MCF 10A (cell line): ENCODE measurements at regions not wholly inside any gene's neighbourhood (a gene's known extent, or its start where the extent isn't known, plus 50 kb on each side); places are given as distances from the start of the nearest gene placed in this dataset.

Experiments used
- BruUV-seq: library from RNA; stranded (reverse); fragments of 400-500 nt; replicated peaks from 2 replicates; lab custom pipeline; 2021; lab: Mats Ljungman, UMichigan
- CTCF ChIA-PET: fragments of 300-600 bp; sonication (Branson Sonifier 250); formaldehyde crosslinking; extraction: SDS; loops from one replicate; lab custom pipeline; 2021; ENCODE audit warnings: antibody characterized with exemption, inconsistent platforms; lab: Yijun Ruan, JAX
- POLR2A ChIA-PET: fragments of 300-600, 350-650 bp; sonication (Branson Sonifier 250); formaldehyde crosslinking; extraction: SDS; loops from one replicate; lab custom pipeline; 2020; ENCODE audit warnings: antibody characterized with exemption, inconsistent platforms; lab: Yijun Ruan, JAX
- DNase-seq: peaks from one replicate; pipeline ENCODE4 v3.0.0-alpha.2; 2018; ENCODE audit not compliant: unreplicated experiment
- H3K27ac Mint-ChIP-seq: one replicate; pipeline ENCODE4 v1.8.0; 2022; ENCODE audit warnings: mild to moderate bottlenecking, low read depth, mixed read lengths; ENCODE audit not compliant: unreplicated experiment
- H3K27me3 Mint-ChIP-seq: one replicate; pipeline ENCODE4 v1.8.0; 2022; ENCODE audit warnings: mixed read lengths; ENCODE audit not compliant: insufficient read depth, unreplicated experiment
- H3K36me3 Mint-ChIP-seq: one replicate; pipeline ENCODE4 v1.8.0; 2022; ENCODE audit warnings: mild to moderate bottlenecking, moderate library complexity, mixed read lengths; ENCODE audit not compliant: insufficient read depth, unreplicated experiment
- H3K4me1 Mint-ChIP-seq: one replicate; pipeline ENCODE4 v1.8.0; 2022; ENCODE audit warnings: mixed read lengths; ENCODE audit not compliant: insufficient read depth, unreplicated experiment
- H3K4me3 Mint-ChIP-seq: one replicate; pipeline ENCODE4 v1.8.0; 2022; ENCODE audit warnings: mild to moderate bottlenecking, moderate library complexity, mixed read lengths; ENCODE audit not compliant: unreplicated experiment
- H3K9me3 Mint-ChIP-seq: one replicate; pipeline ENCODE4 v1.8.0; 2022; ENCODE audit warnings: mixed read lengths; ENCODE audit not compliant: unreplicated experiment
- CTCF ChIP-seq: fragments of 200-600 bp; IDR thresholded peaks from one replicate; pipeline ENCODE4 v1.8.0; 2022; ENCODE audit warnings: antibody characterized with exemption, mild to moderate bottlenecking; ENCODE audit not compliant: unreplicated experiment
- intact Hi-C: fragments of 100-400 bp; cut with micrococcal nuclease; formaldehyde crosslinking; loops from 2 replicates; pipeline ENCODE4 v1.14.1; 2022

- CTCF ChIA-PET, result interaction anchor here (2.7 kb wide), 1 partner anchor 346 kb away, joined by 7 read pairs; no protein-coding TSS in a partner anchor
These were observed 259.5 kb upstream of the TGFBR2 start for GRCh38 chr3:30346933-30347320.

GRCh38 chr3:30347679-30348216 is 258.7 kb upstream of the TGFBR2 start:
- POLR2A ChIA-PET, result interaction anchor here (0.6 to 3.4 kb wide), 19 partner anchors 9 to 264 kb away, joined by 3 to 29 read pairs (median 5); partner anchors contain the start of gene TGFBR2
- no peaks in the 10 kb centered on the region for H3K27me3 Mint-ChIP-seq
- intact Hi-C loops, result loop anchor here (2.0 to 5.0 kb wide), 5 partner anchors 61 to 345 kb away; partner anchors contain the start of gene TGFBR2
- BruUV-seq, result no TSS peak
- H3K4me3 Mint-ChIP-seq, result no peak overlapping the region
- H3K4me1 Mint-ChIP-seq, result peaks cover 54% of the 10 kb centered on the region
- H3K27ac Mint-ChIP-seq, result peak overlapping the region; percentile 76
- H3K9me3 Mint-ChIP-seq, result no peaks in the 10 kb centered on the region
- H3K36me3 Mint-ChIP-seq, result no peaks in the 10 kb centered on the region
- CTCF ChIA-PET, result interaction anchor here (2.7 kb wide), 1 partner anchor 345 kb away, joined by 7 read pairs; no protein-coding TSS in a partner anchor
- TF ChIP-seq CTCF, result no peak
- DNase-seq, result peak; percentile 85

More at GRCh38 chr3:30346933-30347320, 259.5 kb upstream of the TGFBR2 start:
- Mint-ChIP-seq H3K36me3 (no peaks in the 10 kb centered on the region), H3K9me3 (no peaks in the 10 kb centered on the region), H3K4me3 (no peak overlapping the region), H3K27ac (peak overlapping the region; percentile 76), H3K27me3 (no peaks in the 10 kb centered on the region), H3K4me1 (peaks cover 54% of the 10 kb centered on the region)
- no peak for TF ChIP-seq CTCF
- no peak for DNase-seq
- intact Hi-C loops, result loop anchor here (2.0 to 5.0 kb wide), 5 partner anchors 60 to 345 kb away; partner anchors contain the start of gene TGFBR2
- BruUV-seq, result no TSS peak
- POLR2A ChIA-PET, result interaction anchor here (0.5 to 3.4 kb wide), 8 partner anchors 10 to 264 kb away, joined by 3 to 29 read pairs (median 4); partner anchors contain the start of gene TGFBR2

GRCh38 chr3:30349507-30349906 is 256.9 kb upstream of the TGFBR2 start:
- ChIA-PET CTCF (no interaction called here), POLR2A (interaction anchor here (0.9 to 3.1 kb wide), 6 partner anchors 11 to 169 kb away, joined by 3 to 16 read pairs (median 7); no protein-coding TSS in a partner anchor)
- intact Hi-C loops, result loop anchor here (5.0 kb wide), 3 partner anchors 73 to 343 kb away; partner anchors contain the start of gene TGFBR2
- H3K4me3 Mint-ChIP-seq, result no peak overlapping the region
- no peak overlapping the region for H3K27ac Mint-ChIP-seq
- no peak for TF ChIP-seq CTCF
- H3K36me3 Mint-ChIP-seq, result no peaks in the 10 kb centered on the region
- DNase-seq, result no peak
- BruUV-seq, result no TSS peak
- peaks cover 47% of the 10 kb centered on the region for H3K4me1 Mint-ChIP-seq
- no peaks in the 10 kb centered on the region for H3K27me3 Mint-ChIP-seq
- H3K9me3 Mint-ChIP-seq, result no peaks in the 10 kb centered on the region

- no peak for DNase-seq
- Mint-ChIP-seq H3K27me3 (no peaks in the 10 kb centered on the region), H3K27ac (no peak overlapping the region), H3K4me1 (peaks cover 52% of the 10 kb centered on the region), H3K36me3 (no peaks in the 10 kb centered on the region), H3K9me3 (no peaks in the 10 kb centered on the region), H3K4me3 (no peak overlapping the region)
- intact Hi-C loops, result no loop called here
- TF ChIP-seq CTCF, result no peak
- POLR2A ChIA-PET, result interaction anchor here (0.9 to 3.1 kb wide), 2 partner anchors 38 to 66 kb away, joined by 3 to 16 read pairs; no protein-coding TSS in a partner anchor
- no TSS peak for BruUV-seq
- CTCF ChIA-PET, result no interaction called here
These were observed 256.4 kb upstream of the TGFBR2 start for GRCh38 chr3:30350011-30350410.
